ENCODE measurements at regions not wholly inside any gene's neighbourhood (a gene's known extent, or its start where the extent isn't known, plus 50 kb on each side); places are given as distances from the start of the nearest gene placed in this dataset.

DNA sequence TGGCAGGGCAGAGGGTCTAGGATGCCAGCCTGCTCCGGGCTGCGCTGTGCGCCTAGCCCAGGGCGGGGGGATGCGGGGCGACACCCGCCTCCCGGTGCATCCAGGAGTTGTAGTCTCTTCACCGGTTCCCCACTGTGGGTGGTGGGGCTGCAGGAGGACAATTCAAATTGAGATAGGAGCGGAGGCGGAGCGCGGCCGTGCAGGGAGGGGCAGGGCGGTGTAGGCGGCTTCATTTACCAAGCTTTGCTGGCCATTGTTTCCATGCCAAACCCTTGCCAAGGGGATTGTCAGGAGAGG is 2047.4 kb downstream of the TP53TG3F start:
- TF ChIP-seq CREB1 (CRISPR knock-in tag; IDR thresholded peaks at IDR 0.05), result no peak
- TF ChIP-seq TEAD4 (CRISPR knock-in tag; IDR thresholded peaks at IDR 0.05), result no peak
- TF ChIP-seq, protein P1, sequence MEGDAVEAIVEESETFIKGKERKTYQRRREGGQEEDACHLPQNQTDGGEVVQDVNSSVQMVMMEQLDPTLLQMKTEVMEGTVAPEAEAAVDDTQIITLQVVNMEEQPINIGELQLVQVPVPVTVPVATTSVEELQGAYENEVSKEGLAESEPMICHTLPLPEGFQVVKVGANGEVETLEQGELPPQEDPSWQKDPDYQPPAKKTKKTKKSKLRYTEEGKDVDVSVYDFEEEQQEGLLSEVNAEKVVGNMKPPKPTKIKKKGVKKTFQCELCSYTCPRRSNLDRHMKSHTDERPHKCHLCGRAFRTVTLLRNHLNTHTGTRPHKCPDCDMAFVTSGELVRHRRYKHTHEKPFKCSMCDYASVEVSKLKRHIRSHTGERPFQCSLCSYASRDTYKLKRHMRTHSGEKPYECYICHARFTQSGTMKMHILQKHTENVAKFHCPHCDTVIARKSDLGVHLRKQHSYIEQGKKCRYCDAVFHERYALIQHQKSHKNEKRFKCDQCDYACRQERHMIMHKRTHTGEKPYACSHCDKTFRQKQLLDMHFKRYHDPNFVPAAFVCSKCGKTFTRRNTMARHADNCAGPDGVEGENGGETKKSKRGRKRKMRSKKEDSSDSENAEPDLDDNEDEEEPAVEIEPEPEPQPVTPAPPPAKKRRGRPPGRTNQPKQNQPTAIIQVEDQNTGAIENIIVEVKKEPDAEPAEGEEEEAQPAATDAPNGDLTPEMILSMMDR (IDR thresholded peaks at IDR 0.05), result no peak
- TF ChIP-seq, protein P2, sequence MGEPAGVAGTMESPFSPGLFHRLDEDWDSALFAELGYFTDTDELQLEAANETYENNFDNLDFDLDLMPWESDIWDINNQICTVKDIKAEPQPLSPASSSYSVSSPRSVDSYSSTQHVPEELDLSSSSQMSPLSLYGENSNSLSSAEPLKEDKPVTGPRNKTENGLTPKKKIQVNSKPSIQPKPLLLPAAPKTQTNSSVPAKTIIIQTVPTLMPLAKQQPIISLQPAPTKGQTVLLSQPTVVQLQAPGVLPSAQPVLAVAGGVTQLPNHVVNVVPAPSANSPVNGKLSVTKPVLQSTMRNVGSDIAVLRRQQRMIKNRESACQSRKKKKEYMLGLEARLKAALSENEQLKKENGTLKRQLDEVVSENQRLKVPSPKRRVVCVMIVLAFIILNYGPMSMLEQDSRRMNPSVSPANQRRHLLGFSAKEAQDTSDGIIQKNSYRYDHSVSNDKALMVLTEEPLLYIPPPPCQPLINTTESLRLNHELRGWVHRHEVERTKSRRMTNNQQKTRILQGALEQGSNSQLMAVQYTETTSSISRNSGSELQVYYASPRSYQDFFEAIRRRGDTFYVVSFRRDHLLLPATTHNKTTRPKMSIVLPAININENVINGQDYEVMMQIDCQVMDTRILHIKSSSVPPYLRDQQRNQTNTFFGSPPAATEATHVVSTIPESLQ (CRISPR knock-in tag; IDR thresholded peaks at IDR 0.05), result no peak
- TF ChIP-seq GRHL2 (CRISPR knock-in tag; IDR thresholded peaks at IDR 0.05; ENCODE audit: insufficient replicate concordance, severe bottlenecking), result no peak
- no peak for TF ChIP-seq ZNF232 (CRISPR knock-in tag; IDR thresholded peaks at IDR 0.05)
- TF ChIP-seq ZNF317 (CRISPR knock-in tag; IDR thresholded peaks at IDR 0.05; ENCODE audit: borderline replicate concordance, low read depth), result no peak
- TF ChIP-seq, protein P3, sequence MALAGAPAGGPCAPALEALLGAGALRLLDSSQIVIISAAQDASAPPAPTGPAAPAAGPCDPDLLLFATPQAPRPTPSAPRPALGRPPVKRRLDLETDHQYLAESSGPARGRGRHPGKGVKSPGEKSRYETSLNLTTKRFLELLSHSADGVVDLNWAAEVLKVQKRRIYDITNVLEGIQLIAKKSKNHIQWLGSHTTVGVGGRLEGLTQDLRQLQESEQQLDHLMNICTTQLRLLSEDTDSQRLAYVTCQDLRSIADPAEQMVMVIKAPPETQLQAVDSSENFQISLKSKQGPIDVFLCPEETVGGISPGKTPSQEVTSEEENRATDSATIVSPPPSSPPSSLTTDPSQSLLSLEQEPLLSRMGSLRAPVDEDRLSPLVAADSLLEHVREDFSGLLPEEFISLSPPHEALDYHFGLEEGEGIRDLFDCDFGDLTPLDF (CRISPR knock-in tag; IDR thresholded peaks at IDR 0.05), result no peak
- TF ChIP-seq, protein P4, sequence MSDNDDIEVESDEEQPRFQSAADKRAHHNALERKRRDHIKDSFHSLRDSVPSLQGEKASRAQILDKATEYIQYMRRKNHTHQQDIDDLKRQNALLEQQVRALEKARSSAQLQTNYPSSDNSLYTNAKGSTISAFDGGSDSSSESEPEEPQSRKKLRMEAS (CRISPR knock-in tag; IDR thresholded peaks at IDR 0.05), result no peak
- no peak for TF ChIP-seq NR3C1 (CRISPR knock-in tag; conservative IDR thresholded peaks at IDR 0.05; ENCODE audit: low read depth)
- TF ChIP-seq JUN (CRISPR knock-in tag; IDR thresholded peaks at IDR 0.05), result no peak
- no peak for TF ChIP-seq ATF1 (CRISPR knock-in tag; IDR thresholded peaks at IDR 0.05)

Measured in WTC11 (cell line).